Mesenchymal stem cell (in vitro differentiated cells and primary cell): ENCODE measurements at regions not wholly inside any gene's neighbourhood (a gene's known extent, or its start where the extent isn't known, plus 50 kb on each side); places are given as distances from the start of the nearest gene placed in this dataset.

ENCODE experiments used
- DNase-seq: peaks from one replicate; pipeline ENCODE4 v3.0.0-alpha.2; 2013
- H2AFZ ChIP-seq: one replicate; pipeline ENCODE4 v1.6.1; 2013; ENCODE audit warnings: low read depth, mild to moderate bottlenecking, control low read depth, inconsistent platforms, low read length, moderate library complexity
- H2AK5ac ChIP-seq: 2 replicates; pipeline ENCODE4 v1.6.1; 2013; ENCODE audit warnings: low read length, moderate library complexity, mild to moderate bottlenecking, inconsistent platforms; ENCODE audit not compliant: severe bottlenecking
- H2BK120ac ChIP-seq: one replicate; pipeline ENCODE4 v1.6.1; 2013; ENCODE audit warnings: low read depth, mild to moderate bottlenecking, inconsistent platforms, low read length, moderate library complexity
- H2BK12ac ChIP-seq, 2 experiments: one replicate each; pipeline ENCODE4 v1.6.1; 2013; ENCODE audit warnings: inconsistent platforms in 2 of 2, low read length in 2 of 2, mild to moderate bottlenecking in 2 of 2, moderate library complexity in 2 of 2, control low read depth in 1 of 2
- H2BK15ac ChIP-seq: one replicate; pipeline ENCODE4 v1.6.1; 2013; ENCODE audit warnings: mild to moderate bottlenecking, low read depth, inconsistent platforms; ENCODE audit not compliant: poor library complexity, severe bottlenecking
- H2BK5ac ChIP-seq: 2 replicates; pipeline ENCODE4 v1.6.1; 2013; ENCODE audit warnings: low read depth, mild to moderate bottlenecking, low read length, control low read depth, inconsistent platforms; ENCODE audit not compliant: poor library complexity, severe bottlenecking
- H3K14ac ChIP-seq, 2 experiments: one replicate each; pipeline ENCODE4 v1.6.1; 2013; ENCODE audit warnings: inconsistent platforms in 2 of 2, low read length in 2 of 2, control low read depth in 1 of 2, mild to moderate bottlenecking in 1 of 2, moderate library complexity in 1 of 2
- H3K18ac ChIP-seq, 2 experiments: one replicate each; pipeline ENCODE4 v1.6.1; 2013; ENCODE audit warnings: inconsistent platforms in 2 of 2, low read length in 2 of 2, control low read depth in 1 of 2, low read depth in 1 of 2, mild to moderate bottlenecking in 1 of 2
- H3K23ac ChIP-seq, 2 experiments: one replicate each; pipeline ENCODE4 v1.6.1; 2013; ENCODE audit warnings: inconsistent platforms in 2 of 2, low read length in 2 of 2, mild to moderate bottlenecking in 2 of 2, moderate library complexity in 2 of 2, control low read depth in 1 of 2
- H3K27ac ChIP-seq: 2 replicates; pipeline ENCODE4 v1.5.1; 2013; ENCODE audit warnings: mild to moderate bottlenecking, moderate library complexity, low read length, control low read depth, inconsistent platforms; ENCODE audit not compliant: poor library complexity, severe bottlenecking
- H3K27me3 ChIP-seq, 2 experiments: 2 replicates each; pipeline versions ENCODE4 v1.6.1 to v1.7.0; 2013; ENCODE audit warnings: low read length in 2 of 2, mild to moderate bottlenecking in 2 of 2, moderate library complexity in 2 of 2, control low read depth in 1 of 2, inconsistent platforms in 1 of 2; ENCODE audit not compliant: control insufficient read depth in 1 of 2, insufficient read depth in 1 of 2
- H3K36me3 ChIP-seq, 2 experiments: 2 replicates each; pipeline versions ENCODE4 v1.6.1 to v1.7.0; 2013; ENCODE audit warnings: low read length in 2 of 2, control low read depth in 1 of 2, inconsistent platforms in 1 of 2, low read depth in 1 of 2, mild to moderate bottlenecking in 1 of 2; ENCODE audit not compliant: insufficient read depth in 2 of 2, control insufficient read depth in 1 of 2
- H3K4ac ChIP-seq, 2 experiments: one replicate each; pipeline ENCODE4 v1.6.1; 2013; ENCODE audit warnings: inconsistent platforms in 2 of 2, low read length in 2 of 2, mild to moderate bottlenecking in 2 of 2, moderate library complexity in 2 of 2, control low read depth in 1 of 2, low read depth in 1 of 2
- H3K4me1 ChIP-seq: 2 replicates; pipeline ENCODE4 v1.6.1; 2013; ENCODE audit warnings: low read depth, low read length, control low read depth; ENCODE audit not compliant: control insufficient read depth, insufficient read depth
- H3K4me2 ChIP-seq: 2 replicates; pipeline ENCODE4 v1.6.1; 2013; ENCODE audit warnings: low read length, mild to moderate bottlenecking, inconsistent platforms; ENCODE audit not compliant: poor library complexity, severe bottlenecking
- H3K4me3 ChIP-seq, 2 experiments: 2 replicates each; pipeline versions ENCODE4 v1.5.1 to v1.7.0; 2013; ENCODE audit warnings: low read length in 2 of 2, mild to moderate bottlenecking in 2 of 2, control low read depth in 1 of 2, low read depth in 1 of 2; ENCODE audit not compliant: insufficient read depth in 1 of 2
- H3K79me1 ChIP-seq: replicated peaks from 2 replicates; pipeline ENCODE4 v1.6.1; 2013; ENCODE audit warnings: mild to moderate bottlenecking, control low read depth, low read length, inconsistent platforms; ENCODE audit not compliant: poor library complexity, severe bottlenecking
- H3K9ac ChIP-seq: 2 replicates; pipeline ENCODE4 v1.7.0; 2013; ENCODE audit warnings: mild to moderate bottlenecking, low read length, moderate library complexity
- H3K9me3 ChIP-seq: 2 replicates; pipeline ENCODE4 v1.7.0; 2013; ENCODE audit warnings: mild to moderate bottlenecking, low read length; ENCODE audit not compliant: control insufficient read depth
- H4K8ac ChIP-seq: one replicate; pipeline ENCODE4 v1.6.1; 2013; ENCODE audit warnings: inconsistent platforms, mild to moderate bottlenecking, low read length, moderate library complexity
- H4K91ac ChIP-seq: one replicate; pipeline ENCODE4 v1.6.1; 2013; ENCODE audit warnings: mild to moderate bottlenecking, low read length, inconsistent platforms
- WGBS: methylation state at CpG from one replicate; pipeline ENCODE4 v1.1.7; 2013; ENCODE audit warnings: mixed read lengths; 5-methylcytosine and 5-hydroxymethylcytosine counted together

DNA sequence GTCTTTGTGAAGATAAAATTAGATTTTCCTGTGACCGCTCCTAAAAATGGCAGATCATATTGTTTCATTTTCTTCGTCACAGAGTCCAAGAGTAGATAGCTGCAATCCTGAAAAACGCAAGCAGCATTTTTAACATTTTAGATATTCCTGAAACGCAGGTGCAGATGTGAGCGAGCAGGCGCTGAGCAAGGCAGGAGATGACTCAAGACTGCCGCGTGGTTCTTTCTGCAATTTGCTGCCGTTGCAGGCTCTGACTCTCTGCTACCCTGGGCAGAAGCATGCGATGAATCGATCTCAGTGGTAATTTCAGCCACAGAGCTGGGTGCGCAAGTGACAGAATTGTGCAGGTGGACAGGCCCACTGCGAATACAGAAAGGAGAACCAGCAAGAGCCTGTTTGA is 331.9 kb downstream of the ACTR3B start:
- no peaks in the 10 kb centered on the region for H3K36me3 ChIP-seq
- no peak overlapping the region for H3K4me2 ChIP-seq
- no peak overlapping the region for H3K4ac ChIP-seq
- H3K14ac ChIP-seq = no peak overlapping the region
- H2BK15ac ChIP-seq = no peak overlapping the region
- H3K4me3 ChIP-seq = no peak overlapping the region
- no peak overlapping the region for H3K18ac ChIP-seq
- H3K4me1 ChIP-seq = no peaks in the 10 kb centered on the region
- H2AK5ac ChIP-seq = no peak overlapping the region
- H3K79me1 ChIP-seq = no peaks in the 10 kb centered on the region
- H2BK5ac ChIP-seq = no peak overlapping the region
- no peak overlapping the region for H4K8ac ChIP-seq
- no peak overlapping the region for H3K23ac ChIP-seq
- no peaks in the 10 kb centered on the region for H3K27me3 ChIP-seq
- H2BK12ac ChIP-seq = no peak overlapping the region
- H2AFZ ChIP-seq = no peak overlapping the region
- H4K91ac ChIP-seq = no peak overlapping the region
- no peak for DNase-seq
- 83% methylated on average over 13 of the region's 13 CpGs for WGBS
- H2BK120ac ChIP-seq = no peak overlapping the region
- no peak overlapping the region for H3K27ac ChIP-seq
- peaks cover 20% of the 10 kb centered on the region for H3K9me3 ChIP-seq
- no peak overlapping the region for H3K9ac ChIP-seq

DNA sequence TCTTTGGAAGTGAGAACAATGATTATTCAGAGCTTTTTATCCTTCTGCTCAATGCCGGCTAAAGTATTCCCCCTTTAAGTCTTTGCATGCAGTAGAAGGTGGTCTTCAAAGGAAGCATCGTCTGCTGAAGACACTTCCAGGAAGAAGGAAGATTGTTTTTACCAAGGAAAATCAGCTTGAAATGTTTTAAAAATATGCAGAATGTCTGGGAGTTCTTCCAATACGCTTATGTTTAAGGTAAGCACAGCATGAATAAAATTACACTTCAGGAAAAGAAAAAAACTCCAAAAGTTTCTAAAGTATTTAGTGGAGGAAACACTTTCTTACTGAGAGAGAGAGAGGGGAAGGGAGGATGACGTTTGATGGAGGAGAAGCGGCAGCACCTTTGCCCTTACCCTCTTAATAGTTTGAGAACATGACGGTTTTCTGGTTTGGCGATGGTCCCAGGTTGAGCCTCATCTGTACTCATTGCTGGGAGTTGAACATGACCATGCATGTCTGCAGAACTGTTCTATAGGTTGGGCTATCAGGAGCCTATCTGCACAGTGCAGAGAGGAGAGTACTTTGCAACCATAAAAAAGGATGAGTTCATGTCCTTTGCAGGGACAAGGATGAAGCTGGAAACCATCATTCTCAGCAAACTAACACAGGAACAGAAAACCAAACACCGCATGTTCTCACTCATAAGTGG is 338.1 kb downstream of the ACTR3B start:
- H2BK120ac ChIP-seq = no peak overlapping the region
- no peaks in the 10 kb centered on the region for H3K36me3 ChIP-seq
- H3K4ac ChIP-seq = no peak overlapping the region
- H3K27me3 ChIP-seq = no peaks in the 10 kb centered on the region
- H3K14ac ChIP-seq = no peak overlapping the region
- no peak overlapping the region for H3K4me3 ChIP-seq
- H4K91ac ChIP-seq = no peak overlapping the region
- DNase-seq = no peak
- WGBS = 82% methylated on average over 7 of the region's 8 CpGs
- H4K8ac ChIP-seq = no peak overlapping the region
- peaks cover 17% of the 10 kb centered on the region for H3K9me3 ChIP-seq
- H2BK5ac ChIP-seq = no peak overlapping the region
- no peak overlapping the region for H3K18ac ChIP-seq
- no peak overlapping the region for H3K9ac ChIP-seq
- no peak overlapping the region for H3K4me2 ChIP-seq
- no peak overlapping the region for H2AFZ ChIP-seq
- H2BK12ac ChIP-seq = no peak overlapping the region
- H2BK15ac ChIP-seq = no peak overlapping the region
- no peaks in the 10 kb centered on the region for H3K79me1 ChIP-seq
- H3K27ac ChIP-seq = no peak overlapping the region
- H2AK5ac ChIP-seq = no peak overlapping the region
- H3K23ac ChIP-seq = no peak overlapping the region
- no peaks in the 10 kb centered on the region for H3K4me1 ChIP-seq

DNA sequence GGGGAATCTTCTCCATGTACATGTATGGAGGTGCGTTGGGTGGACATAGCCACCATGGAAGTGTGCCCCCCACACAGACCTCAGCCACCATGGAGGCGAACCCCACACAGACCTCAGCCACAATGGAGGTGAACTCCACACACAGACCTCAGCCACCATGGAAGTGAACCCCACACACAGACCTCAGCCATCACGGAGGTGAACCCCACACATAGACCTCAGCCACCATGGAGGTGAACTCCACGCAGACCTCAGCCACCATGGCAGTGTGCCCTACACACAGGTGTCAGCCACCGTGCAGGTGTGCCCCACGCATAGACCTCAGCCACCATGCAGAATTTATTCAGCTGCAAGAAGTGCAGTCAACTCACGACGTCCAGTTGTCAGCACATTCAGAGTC is 339.7 kb downstream of the ACTR3B start:
- Histone ChIP-seq H2BK15ac (no peak overlapping the region), H3K27me3 (no peaks in the 10 kb centered on the region), H3K4ac (no peak overlapping the region), H3K36me3 (no peaks in the 10 kb centered on the region), H3K23ac (no peak overlapping the region), H3K4me2 (no peak overlapping the region), H2BK5ac (no peak overlapping the region), H3K14ac (no peak overlapping the region), H2AFZ (no peak overlapping the region), H3K4me1 (no peaks in the 10 kb centered on the region), H4K8ac (no peak overlapping the region), H2BK120ac (no peak overlapping the region), H2BK12ac (no peak overlapping the region), H3K9ac (no peak overlapping the region), H3K9me3 (peaks cover 16% of the 10 kb centered on the region), H3K18ac (no peak overlapping the region), H3K27ac (no peak overlapping the region), H3K79me1 (no peaks in the 10 kb centered on the region), H3K4me3 (peak overlapping the region in 1 of 2 experiments; percentile 15), H2AK5ac (no peak overlapping the region), H4K91ac (no peak overlapping the region)
- WGBS = 76% methylated on average over 8 of the region's 8 CpGs
- DNase-seq = no peak

DNA sequence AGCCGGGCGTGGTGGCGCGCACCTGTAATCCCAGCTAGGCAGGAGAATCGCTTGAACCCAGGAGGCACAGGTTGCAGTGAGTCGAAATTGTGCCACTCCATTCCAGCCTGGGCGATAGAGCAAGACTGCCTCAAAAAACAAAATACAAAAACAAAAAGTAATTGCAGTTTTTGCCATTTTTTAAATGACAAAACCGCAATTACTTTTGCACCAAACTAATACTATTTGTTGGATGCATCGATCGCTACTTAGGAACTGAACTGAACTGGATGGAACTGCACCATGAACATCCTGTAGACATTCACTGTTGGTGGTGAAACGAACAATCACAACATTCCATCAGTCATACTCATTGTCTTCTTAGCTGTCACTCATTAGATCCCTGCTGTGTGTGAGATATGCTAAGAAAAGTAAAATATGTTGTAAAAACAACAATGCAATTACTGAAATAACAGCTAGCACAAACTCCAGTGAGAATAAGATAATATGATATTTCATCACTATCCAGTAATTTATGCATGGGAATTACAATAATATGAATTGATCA is 341.2 kb downstream of the ACTR3B start:
- Histone ChIP-seq H2AK5ac (no peak overlapping the region), H3K23ac (no peak overlapping the region), H3K9ac (no peak overlapping the region), H2BK12ac (no peak overlapping the region), H3K4me1 (no peaks in the 10 kb centered on the region), H3K79me1 (no peaks in the 10 kb centered on the region), H2AFZ (no peak overlapping the region), H3K4ac (no peak overlapping the region), H3K14ac (no peak overlapping the region), H2BK120ac (no peak overlapping the region), H3K36me3 (no peaks in the 10 kb centered on the region), H2BK5ac (no peak overlapping the region), H3K18ac (no peak overlapping the region), H2BK15ac (no peak overlapping the region), H3K4me3 (no peak overlapping the region), H3K27ac (no peak overlapping the region), H4K91ac (no peak overlapping the region), H3K9me3 (peaks cover 8% of the 10 kb centered on the region), H3K4me2 (no peak overlapping the region), H4K8ac (no peak overlapping the region), H3K27me3 (no peaks in the 10 kb centered on the region)
- no peak for DNase-seq
- WGBS = 78% methylated on average over 10 of the region's 11 CpGs
